ENCODE measurements at regions not wholly inside any gene's neighbourhood (a gene's known extent, or its start where the extent isn't known, plus 50 kb on each side); places are given as distances from the start of the nearest gene placed in this dataset.

DNA sequence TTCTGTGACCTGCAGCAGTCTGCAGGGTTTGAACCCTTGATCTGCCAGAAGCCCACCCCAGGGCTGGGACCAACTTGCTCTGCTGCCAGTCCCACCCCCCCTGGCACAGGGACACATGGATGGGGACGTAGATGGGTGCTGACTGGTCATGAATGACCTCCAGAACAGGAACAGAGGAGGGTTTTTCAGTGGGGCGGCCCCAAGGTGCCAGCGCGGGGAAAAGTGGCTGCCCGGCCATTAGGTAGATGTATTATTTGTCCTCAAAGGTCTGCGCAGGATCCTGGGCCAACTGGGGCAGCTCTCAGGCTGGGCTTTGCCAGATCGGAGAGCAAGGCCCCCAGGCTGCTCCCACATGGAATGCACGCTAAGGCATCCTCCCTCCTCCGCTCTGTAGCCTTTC, 265.2 kb upstream of the TNRC6C start (continued):
- TF ChIP-seq, protein P1, sequence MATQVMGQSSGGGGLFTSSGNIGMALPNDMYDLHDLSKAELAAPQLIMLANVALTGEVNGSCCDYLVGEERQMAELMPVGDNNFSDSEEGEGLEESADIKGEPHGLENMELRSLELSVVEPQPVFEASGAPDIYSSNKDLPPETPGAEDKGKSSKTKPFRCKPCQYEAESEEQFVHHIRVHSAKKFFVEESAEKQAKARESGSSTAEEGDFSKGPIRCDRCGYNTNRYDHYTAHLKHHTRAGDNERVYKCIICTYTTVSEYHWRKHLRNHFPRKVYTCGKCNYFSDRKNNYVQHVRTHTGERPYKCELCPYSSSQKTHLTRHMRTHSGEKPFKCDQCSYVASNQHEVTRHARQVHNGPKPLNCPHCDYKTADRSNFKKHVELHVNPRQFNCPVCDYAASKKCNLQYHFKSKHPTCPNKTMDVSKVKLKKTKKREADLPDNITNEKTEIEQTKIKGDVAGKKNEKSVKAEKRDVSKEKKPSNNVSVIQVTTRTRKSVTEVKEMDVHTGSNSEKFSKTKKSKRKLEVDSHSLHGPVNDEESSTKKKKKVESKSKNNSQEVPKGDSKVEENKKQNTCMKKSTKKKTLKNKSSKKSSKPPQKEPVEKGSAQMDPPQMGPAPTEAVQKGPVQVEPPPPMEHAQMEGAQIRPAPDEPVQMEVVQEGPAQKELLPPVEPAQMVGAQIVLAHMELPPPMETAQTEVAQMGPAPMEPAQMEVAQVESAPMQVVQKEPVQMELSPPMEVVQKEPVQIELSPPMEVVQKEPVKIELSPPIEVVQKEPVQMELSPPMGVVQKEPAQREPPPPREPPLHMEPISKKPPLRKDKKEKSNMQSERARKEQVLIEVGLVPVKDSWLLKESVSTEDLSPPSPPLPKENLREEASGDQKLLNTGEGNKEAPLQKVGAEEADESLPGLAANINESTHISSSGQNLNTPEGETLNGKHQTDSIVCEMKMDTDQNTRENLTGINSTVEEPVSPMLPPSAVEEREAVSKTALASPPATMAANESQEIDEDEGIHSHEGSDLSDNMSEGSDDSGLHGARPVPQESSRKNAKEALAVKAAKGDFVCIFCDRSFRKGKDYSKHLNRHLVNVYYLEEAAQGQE (tag by site-specific recombination; IDR thresholded peaks at IDR 0.05): no peak

DNA sequence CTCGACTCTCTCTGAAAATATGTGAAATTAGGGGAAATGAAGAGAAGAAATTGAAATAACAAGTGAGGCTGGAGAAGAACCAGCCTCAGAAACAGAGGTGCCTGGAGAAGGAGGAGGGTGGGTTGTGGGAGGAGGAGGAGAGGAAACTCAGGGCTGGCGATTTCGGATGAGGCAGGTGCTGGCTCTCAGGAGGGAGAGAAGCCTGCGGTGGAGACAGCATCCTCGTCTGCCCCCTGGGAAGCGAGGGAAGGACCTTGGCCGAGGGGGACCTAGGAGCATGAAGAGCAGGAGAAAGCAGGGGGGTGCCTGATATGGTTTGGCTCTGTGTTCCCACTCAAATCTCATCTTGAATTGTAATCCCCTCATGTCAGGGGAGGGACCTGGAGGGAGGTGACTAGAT, 264.7 kb upstream of the TNRC6C start:
- H3K27ac ChIP-seq (ENCODE audit: extremely low read depth, low read depth, low read length): no peak overlapping the region
- ChIA-PET POLR2A (no interaction called here), CTCF (no interaction called here)
- TF ChIP-seq ZNF138 (tag by site-specific recombination; IDR thresholded peaks at IDR 0.05; ENCODE audit: borderline replicate concordance) (no peak), HOXC10 (CRISPR knock-in tag; IDR thresholded peaks at IDR 0.05) (no peak), OVOL3 (tag by site-specific recombination; IDR thresholded peaks at IDR 0.05) (no peak), ZNF16 (tag by site-specific recombination; IDR thresholded peaks at IDR 0.05; ENCODE audit: low read depth) (no peak), ZNF311 (tag by site-specific recombination; IDR thresholded peaks at IDR 0.05; ENCODE audit: borderline replicate concordance) (no peak), ZSCAN23 (tag by site-specific recombination; IDR thresholded peaks at IDR 0.05) (no peak), ZNF830 (tag by site-specific recombination; IDR thresholded peaks at IDR 0.05; ENCODE audit: low read depth) (no peak), PATZ1 (tag by site-specific recombination; IDR thresholded peaks at IDR 0.05) (no peak), PRDM10 (tag by site-specific recombination; IDR thresholded peaks at IDR 0.05) (no peak), SETDB1 (IDR thresholded peaks at IDR 0.05; ENCODE audit: insufficient read length, low read length) (no peak), ZNF24 (tag by site-specific recombination; IDR thresholded peaks at IDR 0.05) (no peak), YY1 (tag by site-specific recombination; IDR thresholded peaks at IDR 0.05) (no peak), PBX3 (CRISPR knock-in tag; IDR thresholded peaks at IDR 0.05) (no peak), ZNF747 (tag by site-specific recombination; IDR thresholded peaks at IDR 0.05) (no peak)
- TF ChIP-seq, protein P2, sequence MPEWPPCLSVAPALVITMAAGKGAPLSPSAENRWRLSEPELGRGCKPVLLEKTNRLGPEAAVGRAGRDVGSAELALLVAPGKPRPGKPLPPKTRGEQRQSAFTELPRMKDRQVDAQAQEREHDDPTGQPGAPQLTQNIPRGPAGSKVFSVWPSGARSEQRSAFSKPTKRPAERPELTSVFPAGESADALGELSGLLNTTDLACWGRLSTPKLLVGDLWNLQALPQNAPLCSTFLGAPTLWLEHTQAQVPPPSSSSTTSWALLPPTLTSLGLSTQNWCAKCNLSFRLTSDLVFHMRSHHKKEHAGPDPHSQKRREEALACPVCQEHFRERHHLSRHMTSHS (tag by site-specific recombination; IDR thresholded peaks at IDR 0.05): no peak
- H3K36me3 ChIP-seq (ENCODE audit: control insufficient read depth in 2 of 2, insufficient read depth in 1 of 2, low read length in 2 of 2): no peaks in the 10 kb centered on the region
- no peaks in the 10 kb centered on the region for H3K9me3 ChIP-seq (ENCODE audit: control insufficient read depth, insufficient read depth, low read depth, low read length)
- peaks cover 3% of the 10 kb centered on the region; the same call in 1 of the 2 replicates for H3K4me1 ChIP-seq (ENCODE audit: control insufficient read depth, insufficient read depth, low read length)
- no peak overlapping the region for H3K4me3 ChIP-seq (ENCODE audit: low read depth, low read length)
